ENCODE measurements at regions not wholly inside any gene's neighbourhood (a gene's known extent, or its start where the extent isn't known, plus 50 kb on each side); places are given as distances from the start of the nearest gene placed in this dataset.

DNA sequence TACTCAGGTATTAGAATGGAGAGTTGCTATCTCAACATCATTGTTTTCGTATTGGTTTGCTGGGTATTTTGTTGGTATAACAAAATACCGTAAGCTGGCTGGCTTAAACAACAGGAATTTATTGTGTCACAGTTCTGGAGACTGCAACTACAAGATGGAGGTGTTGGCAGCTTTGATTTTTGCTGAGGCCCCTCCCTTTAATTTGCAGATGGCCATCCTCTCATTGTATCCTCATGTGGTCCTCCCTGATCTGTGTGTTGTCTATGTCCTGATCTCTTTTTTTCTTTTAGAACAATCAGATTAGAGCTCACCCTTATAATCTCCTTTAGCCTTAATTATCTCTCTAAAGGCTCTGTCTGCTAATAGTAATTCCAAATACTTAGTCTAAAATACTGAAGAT lies 299.8 kb upstream of the GOLIM4 start:
- POLR2A ChIA-PET: no interaction called here
- TF ChIP-seq, protein P1, sequence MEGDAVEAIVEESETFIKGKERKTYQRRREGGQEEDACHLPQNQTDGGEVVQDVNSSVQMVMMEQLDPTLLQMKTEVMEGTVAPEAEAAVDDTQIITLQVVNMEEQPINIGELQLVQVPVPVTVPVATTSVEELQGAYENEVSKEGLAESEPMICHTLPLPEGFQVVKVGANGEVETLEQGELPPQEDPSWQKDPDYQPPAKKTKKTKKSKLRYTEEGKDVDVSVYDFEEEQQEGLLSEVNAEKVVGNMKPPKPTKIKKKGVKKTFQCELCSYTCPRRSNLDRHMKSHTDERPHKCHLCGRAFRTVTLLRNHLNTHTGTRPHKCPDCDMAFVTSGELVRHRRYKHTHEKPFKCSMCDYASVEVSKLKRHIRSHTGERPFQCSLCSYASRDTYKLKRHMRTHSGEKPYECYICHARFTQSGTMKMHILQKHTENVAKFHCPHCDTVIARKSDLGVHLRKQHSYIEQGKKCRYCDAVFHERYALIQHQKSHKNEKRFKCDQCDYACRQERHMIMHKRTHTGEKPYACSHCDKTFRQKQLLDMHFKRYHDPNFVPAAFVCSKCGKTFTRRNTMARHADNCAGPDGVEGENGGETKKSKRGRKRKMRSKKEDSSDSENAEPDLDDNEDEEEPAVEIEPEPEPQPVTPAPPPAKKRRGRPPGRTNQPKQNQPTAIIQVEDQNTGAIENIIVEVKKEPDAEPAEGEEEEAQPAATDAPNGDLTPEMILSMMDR (IDR thresholded peaks at IDR 0.05; ENCODE audit: insufficient read depth, low read depth, low read length): no peak
- no peak overlapping the region for H3K4me3 ChIP-seq (ENCODE audit: low read depth, low read length)
- no peaks in the 10 kb centered on the region for H3K36me3 ChIP-seq (ENCODE audit: control insufficient read depth, insufficient read depth, low read length)
- CTCF ChIA-PET: interaction anchor here (1.9 kb wide), 1 partner anchor 9 kb away, joined by 4 read pairs; no protein-coding TSS in a partner anchor
- no peaks in the 10 kb centered on the region for H3K27me3 ChIP-seq (ENCODE audit: control insufficient read depth, insufficient read depth, low read length)
- no peak for DNase-seq (ENCODE audit: low read depth)

DNA sequence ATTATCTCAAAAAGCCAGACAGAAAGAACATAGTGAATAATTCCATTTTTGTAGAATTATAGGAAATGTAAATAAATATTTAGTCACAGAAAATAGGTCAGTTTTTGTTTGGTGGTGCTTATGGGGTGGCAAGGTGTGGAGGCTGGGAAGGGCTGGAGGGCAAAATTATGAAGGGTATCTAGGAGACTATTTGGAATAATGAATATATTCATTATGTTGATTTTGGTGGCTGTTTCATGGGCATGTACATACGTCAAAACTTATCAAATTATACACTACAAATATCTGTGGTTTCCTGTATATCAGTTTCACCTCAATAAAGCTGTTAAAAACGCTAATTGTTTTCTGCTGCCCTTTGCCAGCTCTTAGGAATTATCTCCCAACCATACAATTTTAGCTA lies 298.7 kb upstream of the GOLIM4 start:
- Histone ChIP-seq H3K36me3 (ENCODE audit: control insufficient read depth, insufficient read depth, low read length) (no peaks in the 10 kb centered on the region), H3K27me3 (ENCODE audit: control insufficient read depth, insufficient read depth, low read length) (no peaks in the 10 kb centered on the region), H3K4me3 (ENCODE audit: low read depth, low read length) (no peak overlapping the region)
- DNase-seq (ENCODE audit: low read depth): no peak
- TF ChIP-seq, protein P1 (IDR thresholded peaks at IDR 0.05; ENCODE audit: insufficient read depth, low read depth, low read length): no peak
- ChIA-PET POLR2A (no interaction called here), CTCF (interaction anchor here (1.9 kb wide), 1 partner anchor 10 kb away, joined by 4 read pairs; no protein-coding TSS in a partner anchor)

DNA sequence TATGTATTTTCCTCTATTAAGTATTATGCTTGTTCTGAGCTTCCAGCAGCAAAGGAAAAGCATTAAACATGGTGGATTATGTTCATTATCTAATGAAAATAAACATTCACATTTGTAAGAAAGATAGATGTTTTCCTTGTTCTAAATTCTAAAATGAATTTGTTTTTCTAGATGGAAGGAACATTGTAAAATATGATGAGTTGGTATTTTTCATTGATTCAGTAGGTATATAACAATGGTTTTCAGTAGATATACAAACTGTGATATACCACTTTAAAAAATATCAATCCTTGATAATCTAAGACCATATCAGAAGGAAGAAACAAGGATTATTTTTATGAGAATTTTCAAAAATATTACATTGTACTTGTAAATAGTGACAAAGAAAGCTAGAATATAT lies 290.6 kb upstream of the GOLIM4 start:
- H3K4me3 ChIP-seq (ENCODE audit: low read depth, low read length): no peak overlapping the region
- no peak for DNase-seq (ENCODE audit: low read depth)
- H3K27me3 ChIP-seq (ENCODE audit: control insufficient read depth, insufficient read depth, low read length): no peaks in the 10 kb centered on the region
- TF ChIP-seq, protein P1 (IDR thresholded peaks at IDR 0.05; ENCODE audit: insufficient read depth, low read depth, low read length): no peak
- no peaks in the 10 kb centered on the region for H3K36me3 ChIP-seq (ENCODE audit: control insufficient read depth, insufficient read depth, low read length)
- ChIA-PET POLR2A (no interaction called here), CTCF (no interaction called here)

DNA sequence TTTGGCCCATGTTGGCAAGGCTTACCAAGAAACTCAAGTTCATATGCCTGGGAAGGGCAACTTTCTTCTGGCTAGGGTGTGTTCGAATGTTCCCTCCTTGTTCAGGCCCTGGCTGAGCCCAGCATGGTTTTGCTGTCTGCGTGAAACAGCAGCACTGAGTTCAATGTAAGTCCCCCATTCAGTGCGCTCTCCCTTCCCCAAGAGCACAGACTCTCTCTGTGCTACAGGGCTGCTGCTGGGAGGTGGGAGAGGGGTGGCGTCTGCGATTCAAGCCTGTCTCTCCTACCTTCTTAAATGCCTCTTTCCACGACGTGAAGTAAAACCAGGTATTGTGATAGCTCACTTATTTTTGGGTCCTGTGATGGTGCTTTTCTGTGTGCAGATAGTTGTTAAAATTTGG lies 289.3 kb upstream of the GOLIM4 start:
- CTCF ChIA-PET: no interaction called here
- TF ChIP-seq, protein P1 (IDR thresholded peaks at IDR 0.05; ENCODE audit: insufficient read depth, low read depth, low read length): no peak
- Histone ChIP-seq H3K4me3 (ENCODE audit: low read depth, low read length) (no peak overlapping the region), H3K27me3 (ENCODE audit: control insufficient read depth, insufficient read depth, low read length) (no peaks in the 10 kb centered on the region), H3K36me3 (ENCODE audit: control insufficient read depth, insufficient read depth, low read length) (no peaks in the 10 kb centered on the region)
- no peak for DNase-seq (ENCODE audit: low read depth)
- POLR2A ChIA-PET: no interaction called here

- TF ChIP-seq, protein P1 (IDR thresholded peaks at IDR 0.05; ENCODE audit: insufficient read depth, low read depth, low read length): no peak
- POLR2A ChIA-PET: no interaction called here
These were observed 287.8 kb upstream of the GOLIM4 start for GRCh38 chr3:168383573-168383972.

More at GRCh38 chr3:168383573-168383972, 287.8 kb upstream of the GOLIM4 start:
- Histone ChIP-seq H3K36me3 (ENCODE audit: control insufficient read depth, insufficient read depth, low read length) (no peaks in the 10 kb centered on the region), H3K27me3 (ENCODE audit: control insufficient read depth, insufficient read depth, low read length) (no peaks in the 10 kb centered on the region), H3K4me3 (ENCODE audit: low read depth, low read length) (no peak overlapping the region)
- CTCF ChIA-PET: no interaction called here
- DNase-seq (ENCODE audit: low read depth): no peak

Data from BJ (cell line).